A673 (cell line): ENCODE measurements at regions not wholly inside any gene's neighbourhood (a gene's known extent, or its start where the extent isn't known, plus 50 kb on each side); places are given as distances from the start of the nearest gene placed in this dataset.

Experiments
- EZH2 ChIP-seq: fragments of 200-600 bp; sonication (generic); IDR thresholded peaks from 2 replicates; pipeline ENCODE4 v1.6.1; 2017; ENCODE audit warnings: borderline replicate concordance, low read depth, mild to moderate bottlenecking, mixed read lengths, antibody characterized with exemption, low read length; ENCODE audit not compliant: poor library complexity, severe bottlenecking
- TF ChIP-seq, protein P1 (sequence below): fragments of 300-800, 200-600 bp; sonication (generic); conservative IDR thresholded peaks from 2 replicates; pipeline ENCODE4 v1.5.1; 2017; ENCODE audit warnings: low read depth, mild to moderate bottlenecking, antibody characterized with exemption, low read length, moderate library complexity, mixed read lengths

- TF ChIP-seq, protein P1, sequence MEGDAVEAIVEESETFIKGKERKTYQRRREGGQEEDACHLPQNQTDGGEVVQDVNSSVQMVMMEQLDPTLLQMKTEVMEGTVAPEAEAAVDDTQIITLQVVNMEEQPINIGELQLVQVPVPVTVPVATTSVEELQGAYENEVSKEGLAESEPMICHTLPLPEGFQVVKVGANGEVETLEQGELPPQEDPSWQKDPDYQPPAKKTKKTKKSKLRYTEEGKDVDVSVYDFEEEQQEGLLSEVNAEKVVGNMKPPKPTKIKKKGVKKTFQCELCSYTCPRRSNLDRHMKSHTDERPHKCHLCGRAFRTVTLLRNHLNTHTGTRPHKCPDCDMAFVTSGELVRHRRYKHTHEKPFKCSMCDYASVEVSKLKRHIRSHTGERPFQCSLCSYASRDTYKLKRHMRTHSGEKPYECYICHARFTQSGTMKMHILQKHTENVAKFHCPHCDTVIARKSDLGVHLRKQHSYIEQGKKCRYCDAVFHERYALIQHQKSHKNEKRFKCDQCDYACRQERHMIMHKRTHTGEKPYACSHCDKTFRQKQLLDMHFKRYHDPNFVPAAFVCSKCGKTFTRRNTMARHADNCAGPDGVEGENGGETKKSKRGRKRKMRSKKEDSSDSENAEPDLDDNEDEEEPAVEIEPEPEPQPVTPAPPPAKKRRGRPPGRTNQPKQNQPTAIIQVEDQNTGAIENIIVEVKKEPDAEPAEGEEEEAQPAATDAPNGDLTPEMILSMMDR = no peak
- no peak for TF ChIP-seq EZH2
These were observed 113.1 kb upstream of the RASSF8 start for GRCh38 chr12:25845415-25845814.
